Tibial artery (tissue), 4 donors: ENCODE measurements at regions not wholly inside any gene's neighbourhood (a gene's known extent, or its start where the extent isn't known, plus 50 kb on each side); places are given as distances from the start of the nearest gene placed in this dataset.

Experiments used
- DNase-seq, 2 donors: peaks; one replicate each; pipeline ENCODE4 v3.0.0-alpha.2; 2019
- H3K27ac ChIP-seq, 2 donors: fragments of 200-600 bp; sonication (generic) in 1 of 2; 1 replicate in 1 of 2; 2 replicates in 1 of 2; pipeline ENCODE4 v1.5.1; 2018 to 2019; ENCODE audit warnings: mild to moderate bottlenecking in 1 of 2
- H3K27me3 ChIP-seq, 2 donors: fragments of 200-600 bp; sonication (generic) in 1 of 2; one replicate each; pipeline versions ENCODE4 v1.5.1 to v1.6.0; 2016 to 2019
- H3K36me3 ChIP-seq, 3 donors: fragments of 200-600 bp; sonication (generic) in 2 of 3; one replicate each; pipeline ENCODE4 v1.5.1; 2016 to 2019; ENCODE audit warnings: mild to moderate bottlenecking in 2 of 3
- H3K4me1 ChIP-seq, 4 donors: fragments of 200-600 bp; sonication (generic) in 2 of 4; 1 replicate in 3 of 4; 2 replicates in 1 of 4; pipeline ENCODE4 v1.5.1; 2016 to 2019
- H3K4me3 ChIP-seq, 2 donors: fragments of 200-600 bp; sonication (generic) in 1 of 2; 1 replicate in 1 of 2; 2 replicates in 1 of 2; pipeline ENCODE4 v1.5.1; 2018 to 2019; ENCODE audit warnings: mild to moderate bottlenecking in 2 of 2
- H3K9me3 ChIP-seq, 3 donors: fragments of 200-600 bp; sonication (generic) in 1 of 3; one replicate each; pipeline ENCODE4 v1.5.1; 2016 to 2019
- intact Hi-C: fragments of 100-400 bp; cut with DNase I; formaldehyde crosslinking; loops from one replicate; pipeline ENCODE4 v1.15.0; 2023; ENCODE audit warnings: low total_unique reads
- TF ChIP-seq, protein P1 (sequence below), 2 experiments: fragments of 200-600 bp in 1 of 2; fragments of 450-650 bp in 1 of 2; IDR thresholded peaks; one replicate each; pipeline ENCODE4 v1.5.1; 2017 to 2019; ENCODE audit warnings: antibody characterized with exemption in 2 of 2, mild to moderate bottlenecking in 1 of 2, moderate library complexity in 1 of 2

DNA sequence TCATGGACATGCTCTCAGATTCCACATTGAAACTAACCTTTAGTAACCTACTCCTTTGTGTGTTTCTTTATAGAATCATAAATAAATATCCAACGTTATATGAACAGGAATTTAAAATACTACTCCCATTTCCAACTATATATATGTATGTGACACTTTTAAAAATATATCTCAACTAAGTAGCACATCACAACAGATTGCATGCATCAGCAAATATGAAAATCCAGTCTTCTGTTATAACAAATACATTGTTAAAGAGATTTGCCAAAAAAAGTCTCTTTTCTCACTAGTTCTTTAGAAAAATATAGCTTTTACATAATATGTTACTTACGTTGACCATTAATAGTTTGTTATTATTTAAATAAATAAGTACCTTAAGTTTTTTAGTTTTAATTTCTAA, 1608.6 kb upstream of the RAG2 start:
- intact Hi-C loops: no loop called here
- no peak for DNase-seq
- H3K4me3 ChIP-seq: no peak overlapping the region
- no peaks in the 10 kb centered on the region for H3K36me3 ChIP-seq
- H3K9me3 ChIP-seq: no peaks in the 10 kb centered on the region
- no peaks in the 10 kb centered on the region for H3K4me1 ChIP-seq
- TF ChIP-seq, protein P1, sequence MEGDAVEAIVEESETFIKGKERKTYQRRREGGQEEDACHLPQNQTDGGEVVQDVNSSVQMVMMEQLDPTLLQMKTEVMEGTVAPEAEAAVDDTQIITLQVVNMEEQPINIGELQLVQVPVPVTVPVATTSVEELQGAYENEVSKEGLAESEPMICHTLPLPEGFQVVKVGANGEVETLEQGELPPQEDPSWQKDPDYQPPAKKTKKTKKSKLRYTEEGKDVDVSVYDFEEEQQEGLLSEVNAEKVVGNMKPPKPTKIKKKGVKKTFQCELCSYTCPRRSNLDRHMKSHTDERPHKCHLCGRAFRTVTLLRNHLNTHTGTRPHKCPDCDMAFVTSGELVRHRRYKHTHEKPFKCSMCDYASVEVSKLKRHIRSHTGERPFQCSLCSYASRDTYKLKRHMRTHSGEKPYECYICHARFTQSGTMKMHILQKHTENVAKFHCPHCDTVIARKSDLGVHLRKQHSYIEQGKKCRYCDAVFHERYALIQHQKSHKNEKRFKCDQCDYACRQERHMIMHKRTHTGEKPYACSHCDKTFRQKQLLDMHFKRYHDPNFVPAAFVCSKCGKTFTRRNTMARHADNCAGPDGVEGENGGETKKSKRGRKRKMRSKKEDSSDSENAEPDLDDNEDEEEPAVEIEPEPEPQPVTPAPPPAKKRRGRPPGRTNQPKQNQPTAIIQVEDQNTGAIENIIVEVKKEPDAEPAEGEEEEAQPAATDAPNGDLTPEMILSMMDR (IDR thresholded peaks at IDR 0.05): no peak
- no peak overlapping the region for H3K27ac ChIP-seq
- no peaks in the 10 kb centered on the region for H3K27me3 ChIP-seq

DNA sequence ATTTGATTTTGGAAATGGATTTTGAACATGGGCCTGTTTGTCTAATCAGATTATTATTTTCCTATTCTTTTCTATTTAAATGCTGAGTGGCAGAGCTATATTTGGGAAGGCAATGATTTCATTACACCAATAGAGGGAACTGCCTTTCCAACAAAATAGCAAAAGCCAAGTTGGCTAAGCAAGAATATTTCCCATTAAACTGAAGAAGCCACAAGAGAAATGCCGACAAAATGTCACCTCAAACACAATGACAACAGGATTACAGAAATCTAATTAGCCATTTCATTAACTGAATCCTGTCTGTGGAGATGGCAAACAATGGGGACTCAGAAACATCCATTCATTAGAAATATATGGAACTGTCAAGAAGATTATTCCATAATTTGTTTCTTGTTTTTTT, 1593.1 kb upstream of the RAG2 start:
- Histone ChIP-seq H3K27ac (no peak overlapping the region), H3K4me3 (no peak overlapping the region), H3K9me3 (no peaks in the 10 kb centered on the region), H3K27me3 (no peaks in the 10 kb centered on the region), H3K4me1 (no peaks in the 10 kb centered on the region), H3K36me3 (no peaks in the 10 kb centered on the region)
- TF ChIP-seq, protein P1 (IDR thresholded peaks at IDR 0.05): no peak
- intact Hi-C loops: no loop called here
- DNase-seq: no peak

DNA sequence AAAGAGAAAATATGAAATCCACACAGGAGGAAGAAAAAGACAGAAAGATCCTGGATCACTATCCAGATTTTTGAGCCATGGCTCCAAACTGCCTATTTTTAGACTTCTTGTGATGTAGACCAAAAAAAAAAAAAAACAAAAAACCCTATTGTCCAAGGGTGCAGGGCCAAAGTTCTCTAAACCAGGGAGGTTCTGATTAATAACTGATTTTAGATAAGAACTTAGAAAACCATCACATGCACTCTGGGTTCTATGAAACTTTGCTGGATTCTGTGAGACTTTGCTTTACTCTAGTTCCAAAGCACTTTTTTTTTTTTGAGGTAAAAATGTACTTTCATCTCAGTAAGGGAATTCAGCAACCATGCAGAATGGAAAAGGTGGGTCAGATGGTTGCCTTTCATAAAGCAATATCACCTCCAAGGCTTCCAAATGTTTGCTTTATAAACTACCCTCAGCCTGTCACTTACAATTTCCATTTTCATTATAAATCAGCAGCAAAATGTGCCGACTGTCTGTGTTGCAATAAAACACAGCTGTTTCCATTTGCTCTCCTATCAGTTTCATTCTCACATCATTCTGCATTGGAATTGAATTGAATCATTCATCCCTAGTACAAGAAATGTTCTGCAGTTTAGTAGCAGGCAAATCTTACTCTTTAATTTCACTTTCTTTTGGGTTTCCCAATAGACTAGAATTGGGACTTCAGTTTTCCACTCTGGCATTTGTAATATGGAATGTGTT, 1584.3 kb upstream of the RAG2 start:
- Histone ChIP-seq H3K4me1 (no peaks in the 10 kb centered on the region), H3K27ac (no peak overlapping the region), H3K36me3 (no peaks in the 10 kb centered on the region), H3K9me3 (no peaks in the 10 kb centered on the region), H3K4me3 (no peak overlapping the region), H3K27me3 (no peaks in the 10 kb centered on the region)
- TF ChIP-seq, protein P1 (IDR thresholded peaks at IDR 0.05): no peak
- no peak for DNase-seq
- intact Hi-C loops: no loop called here

DNA sequence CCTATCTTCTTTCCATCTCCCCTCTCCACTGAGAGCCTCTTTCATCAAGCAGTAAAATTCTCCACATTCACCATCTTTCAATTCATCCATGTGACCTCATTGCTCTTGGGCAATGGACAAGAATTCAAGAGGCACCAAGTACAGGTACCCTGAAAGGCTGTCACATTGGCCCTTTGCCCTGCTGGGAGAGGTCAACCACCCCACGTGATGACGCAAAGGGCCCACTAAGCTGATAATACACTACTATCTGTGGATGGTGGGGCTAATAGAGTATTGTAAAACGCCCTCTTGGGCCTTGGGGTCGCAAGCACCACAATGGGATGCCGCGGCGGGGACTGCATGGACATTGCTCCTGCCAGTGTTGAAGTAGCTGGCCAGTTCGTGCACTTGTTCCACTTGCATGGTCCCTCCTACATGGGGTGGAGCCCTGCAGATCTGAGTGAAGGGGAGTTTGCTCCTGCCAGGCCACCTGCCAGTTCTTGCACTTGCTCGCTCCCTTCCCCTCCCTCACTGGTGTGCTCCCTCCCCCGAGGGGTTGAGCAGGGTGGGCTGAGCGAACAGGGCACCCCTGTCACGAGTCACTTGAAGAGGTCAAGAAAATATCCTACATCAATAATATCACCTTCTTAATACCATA, 1578.8 kb upstream of the RAG2 start:
- no peaks in the 10 kb centered on the region for H3K36me3 ChIP-seq
- intact Hi-C loops: no loop called here
- H3K4me3 ChIP-seq: no peak overlapping the region
- no peaks in the 10 kb centered on the region for H3K27me3 ChIP-seq
- no peaks in the 10 kb centered on the region for H3K4me1 ChIP-seq
- no peak overlapping the region for H3K27ac ChIP-seq
- H3K9me3 ChIP-seq: no peaks in the 10 kb centered on the region
- DNase-seq: no peak
- TF ChIP-seq, protein P1 (IDR thresholded peaks at IDR 0.05): no peak

DNA sequence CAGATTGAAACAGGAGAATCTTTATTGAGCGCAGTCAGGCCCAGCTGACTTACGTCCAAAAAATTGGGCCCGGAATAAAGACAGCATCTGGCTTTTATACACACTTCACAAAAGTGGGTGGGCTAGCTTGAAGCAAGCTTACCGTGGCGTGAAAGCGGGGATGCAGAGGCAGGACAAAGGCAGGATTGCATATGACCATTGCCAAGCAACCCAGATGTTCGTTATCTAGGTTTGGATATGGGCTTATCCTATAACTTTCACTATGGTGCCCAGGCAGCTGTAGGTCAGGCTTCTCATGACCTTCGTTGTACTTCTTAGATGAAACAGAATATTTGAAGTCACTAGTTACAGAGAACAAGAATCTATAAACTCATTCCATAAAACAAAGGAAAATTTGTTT, 1575.6 kb upstream of the RAG2 start:
- H3K9me3 ChIP-seq: no peaks in the 10 kb centered on the region
- no peak overlapping the region for H3K4me3 ChIP-seq
- H3K27me3 ChIP-seq: no peaks in the 10 kb centered on the region
- peaks cover 0 to 4% (median 0%) of the 10 kb centered on the region in 4 donors for H3K4me1 ChIP-seq
- DNase-seq: no peak
- TF ChIP-seq, protein P1 (IDR thresholded peaks at IDR 0.05): no peak
- H3K36me3 ChIP-seq: no peaks in the 10 kb centered on the region
- intact Hi-C loops: no loop called here
- H3K27ac ChIP-seq: no peak overlapping the region
